GM21619 (cell line): ENCODE measurements at regions not wholly inside any gene's neighbourhood (a gene's known extent, or its start where the extent isn't known, plus 50 kb on each side); places are given as distances from the start of the nearest gene placed in this dataset.
"Not testable (repeated sequence)": the region's sequence is repeated elsewhere in the genome, so short reads cannot be mapped to it uniquely, and the experiment has no call there.

Experiments
- ATAC-seq: cut with Tn5 transposase; IDR thresholded peaks from one replicate; pipeline ENCODE4 v1.9.1; 2021; ENCODE audit not compliant: unreplicated experiment

- ATAC-seq, result no peak
These were observed 102.0 kb upstream of the IGF1R start for GRCh38 chr15:98546329-98546728.

- ATAC-seq, result no peak
These were observed 101.1 kb upstream of the IGF1R start for GRCh38 chr15:98547275-98547674.

GRCh38 chr15:98547741-98548138, 100.6 kb upstream of the IGF1R start:
- no peak for ATAC-seq

- no peak for ATAC-seq
These were observed 100.0 kb upstream of the IGF1R start for GRCh38 chr15:98548139-98548971.

- ATAC-seq, result no peak
These were observed 99.3 kb upstream of the IGF1R start for GRCh38 chr15:98549003-98549402.

GRCh38 chr15:98549741-98550140, 98.6 kb upstream of the IGF1R start:
- no peak for ATAC-seq

- not testable (repeated sequence) for ATAC-seq
These were observed 98.0 kb upstream of the IGF1R start for GRCh38 chr15:98550363-98550762.

- ATAC-seq, result no peak
These were observed 96.3 kb upstream of the IGF1R start for GRCh38 chr15:98551936-98552562.

- ATAC-seq, result no peak
These were observed 93.8 kb upstream of the IGF1R start for GRCh38 chr15:98554272-98555172.

GRCh38 chr15:98555173-98555515, 93.2 kb upstream of the IGF1R start:
- no peak for ATAC-seq

- no peak for ATAC-seq
These were observed 92.0 kb upstream of the IGF1R start for GRCh38 chr15:98556321-98556720.

GRCh38 chr15:98560338-98560737, 88.0 kb upstream of the IGF1R start:
- no peak for ATAC-seq

GRCh38 chr15:98561169-98561941, 87.0 kb upstream of the IGF1R start:
- ATAC-seq, result no peak

- ATAC-seq, result no peak
These were observed 85.9 kb upstream of the IGF1R start for GRCh38 chr15:98562331-98562937.

GRCh38 chr15:98565566-98565965, 82.8 kb upstream of the IGF1R start:
- no peak for ATAC-seq

- ATAC-seq, result no peak
These were observed 80.4 kb upstream of the IGF1R start for GRCh38 chr15:98567951-98568350.

GRCh38 chr15:98568382-98569017, 79.8 kb upstream of the IGF1R start:
- ATAC-seq, result no peak

GRCh38 chr15:98570119-98570518, 78.2 kb upstream of the IGF1R start:
- ATAC-seq, result no peak

GRCh38 chr15:98580572-98580971, 67.8 kb upstream of the IGF1R start:
- ATAC-seq, result no peak

GRCh38 chr15:98581715-98582114, 66.6 kb upstream of the IGF1R start:
- ATAC-seq, result no peak
